LNCaP clone FGC (cell line): ENCODE measurements at regions not wholly inside any gene's neighbourhood (a gene's known extent, or its start where the extent isn't known, plus 50 kb on each side); places are given as distances from the start of the nearest gene placed in this dataset.

Experiments
- DNase-seq: peaks from one replicate; pipeline ENCODE4 v3.0.0-alpha.2; 2011; ENCODE audit warnings: low read depth
- H3K4me3 ChIP-seq: 2 replicates; pipeline ENCODE4 v1.5.1; 2011; ENCODE audit warnings: mild to moderate bottlenecking, low read depth, low read length, control low read depth
- TF ChIP-seq, protein P1 (sequence below): IDR thresholded peaks from 2 replicates; pipeline ENCODE4 v1.5.1; 2012; ENCODE audit warnings: mild to moderate bottlenecking; ENCODE audit not compliant: control insufficient read depth, insufficient read depth; ENCODE audit errors: extremely low read depth

DNA sequence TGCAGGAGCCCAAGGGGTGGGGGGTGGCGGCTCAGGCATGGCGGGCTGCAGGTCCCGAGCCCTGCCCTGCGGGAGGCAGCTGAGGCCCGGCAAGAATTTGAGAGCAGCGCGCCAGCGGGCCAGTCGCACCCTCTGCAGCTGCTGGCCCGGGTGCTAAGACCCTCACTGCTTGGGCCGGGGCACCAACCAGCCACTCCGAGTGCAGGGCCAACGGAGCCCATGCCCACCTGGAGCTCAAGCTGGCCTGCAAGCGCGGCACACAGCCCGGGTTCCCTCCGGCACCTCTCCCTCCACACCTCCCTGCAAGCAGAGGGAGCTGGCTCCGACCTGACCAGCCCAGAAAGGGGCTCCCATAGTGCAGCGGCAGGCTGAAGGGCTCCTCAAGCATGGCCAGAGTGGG is 758.2 kb upstream of the INTU start:
- TF ChIP-seq, protein P1, sequence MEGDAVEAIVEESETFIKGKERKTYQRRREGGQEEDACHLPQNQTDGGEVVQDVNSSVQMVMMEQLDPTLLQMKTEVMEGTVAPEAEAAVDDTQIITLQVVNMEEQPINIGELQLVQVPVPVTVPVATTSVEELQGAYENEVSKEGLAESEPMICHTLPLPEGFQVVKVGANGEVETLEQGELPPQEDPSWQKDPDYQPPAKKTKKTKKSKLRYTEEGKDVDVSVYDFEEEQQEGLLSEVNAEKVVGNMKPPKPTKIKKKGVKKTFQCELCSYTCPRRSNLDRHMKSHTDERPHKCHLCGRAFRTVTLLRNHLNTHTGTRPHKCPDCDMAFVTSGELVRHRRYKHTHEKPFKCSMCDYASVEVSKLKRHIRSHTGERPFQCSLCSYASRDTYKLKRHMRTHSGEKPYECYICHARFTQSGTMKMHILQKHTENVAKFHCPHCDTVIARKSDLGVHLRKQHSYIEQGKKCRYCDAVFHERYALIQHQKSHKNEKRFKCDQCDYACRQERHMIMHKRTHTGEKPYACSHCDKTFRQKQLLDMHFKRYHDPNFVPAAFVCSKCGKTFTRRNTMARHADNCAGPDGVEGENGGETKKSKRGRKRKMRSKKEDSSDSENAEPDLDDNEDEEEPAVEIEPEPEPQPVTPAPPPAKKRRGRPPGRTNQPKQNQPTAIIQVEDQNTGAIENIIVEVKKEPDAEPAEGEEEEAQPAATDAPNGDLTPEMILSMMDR, result no peak
- no peak for DNase-seq
- H3K4me3 ChIP-seq, result no peak overlapping the region

DNA sequence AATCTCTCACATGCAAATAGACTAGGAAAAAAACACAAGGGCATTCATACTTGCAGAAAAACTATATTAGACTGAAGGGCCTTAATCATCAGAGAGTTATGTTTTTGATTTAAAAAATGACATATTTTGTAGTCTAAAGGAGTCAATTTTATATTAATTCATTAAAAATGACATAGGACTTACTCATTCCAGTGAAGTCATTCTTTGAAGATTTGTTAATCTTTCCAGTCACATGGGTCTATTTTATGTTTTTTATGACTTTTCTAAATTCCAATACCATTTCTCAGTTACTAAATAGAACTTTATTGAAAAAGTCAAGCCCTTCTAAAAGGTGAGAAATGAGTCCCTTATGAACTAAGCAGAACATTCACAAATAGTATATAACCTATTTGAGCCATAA is 743.8 kb upstream of the INTU start:
- no peak overlapping the region for H3K4me3 ChIP-seq
- DNase-seq, result no peak

DNA sequence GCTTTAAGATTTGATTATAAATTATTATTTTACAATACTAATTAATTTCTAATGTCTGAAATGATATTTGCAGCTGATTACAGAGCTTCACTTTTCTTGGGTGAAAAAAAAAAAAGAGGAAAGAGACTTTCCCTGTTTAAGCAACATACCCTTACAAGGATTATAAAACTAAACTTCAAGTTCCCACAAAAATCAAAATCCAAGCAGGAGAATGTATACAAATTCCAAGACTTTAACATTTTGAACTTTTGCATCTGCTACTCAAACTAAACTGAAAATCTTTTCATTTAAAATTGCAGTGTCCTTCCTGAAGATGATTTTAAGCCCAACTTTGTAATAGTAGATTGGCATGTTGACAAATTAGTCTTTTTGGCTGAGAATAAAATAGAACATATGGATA is 742.4 kb upstream of the INTU start:
- no peak for DNase-seq
- no peak overlapping the region for H3K4me3 ChIP-seq
- TF ChIP-seq, protein P1, result no peak

More for the DNA sequence above, 743.8 kb upstream of the INTU start:
- TF ChIP-seq, protein P1, result no peak

DNA sequence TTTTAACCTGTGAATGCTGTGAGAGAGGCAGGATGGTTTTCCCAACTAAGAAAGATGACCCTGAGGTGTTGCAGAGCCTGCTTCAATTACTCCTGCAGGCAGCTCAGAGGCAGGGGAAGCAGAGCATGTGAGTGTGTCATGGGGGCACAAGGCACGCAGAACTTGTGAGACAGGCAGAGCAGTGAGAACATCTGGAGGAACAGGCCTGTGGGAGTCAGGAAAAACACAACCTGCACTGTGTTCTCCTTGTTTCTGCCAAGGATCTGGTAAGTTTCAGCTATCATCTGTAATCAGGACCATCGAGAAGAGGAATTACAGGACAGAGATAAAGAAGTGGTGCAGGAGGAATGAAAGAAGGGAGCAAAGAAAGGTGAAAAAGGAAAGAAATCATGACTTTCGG is 741.8 kb upstream of the INTU start:
- TF ChIP-seq, protein P1, result no peak
- no peak overlapping the region for H3K4me3 ChIP-seq
- DNase-seq, result no peak

DNA sequence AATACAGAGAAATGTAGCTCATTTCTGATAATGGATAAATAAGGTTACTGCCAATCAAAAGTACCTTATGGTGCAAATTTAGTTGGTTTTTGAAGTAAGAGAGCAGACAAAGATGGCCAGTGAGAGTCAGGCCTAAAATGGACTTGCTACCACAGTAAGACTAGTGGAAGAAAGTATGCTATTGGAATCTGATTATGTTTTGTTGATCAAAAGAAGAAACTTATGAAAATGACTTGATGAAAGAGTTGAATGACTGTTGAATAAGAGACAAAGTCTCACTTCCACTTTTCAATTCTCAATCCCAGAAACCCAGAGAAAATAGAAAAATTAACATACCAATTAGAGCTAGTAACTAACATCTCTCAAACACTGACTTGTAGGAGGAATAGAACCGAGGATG is 737.8 kb upstream of the INTU start:
- no peak overlapping the region for H3K4me3 ChIP-seq
- TF ChIP-seq, protein P1, result no peak
- no peak for DNase-seq

DNA sequence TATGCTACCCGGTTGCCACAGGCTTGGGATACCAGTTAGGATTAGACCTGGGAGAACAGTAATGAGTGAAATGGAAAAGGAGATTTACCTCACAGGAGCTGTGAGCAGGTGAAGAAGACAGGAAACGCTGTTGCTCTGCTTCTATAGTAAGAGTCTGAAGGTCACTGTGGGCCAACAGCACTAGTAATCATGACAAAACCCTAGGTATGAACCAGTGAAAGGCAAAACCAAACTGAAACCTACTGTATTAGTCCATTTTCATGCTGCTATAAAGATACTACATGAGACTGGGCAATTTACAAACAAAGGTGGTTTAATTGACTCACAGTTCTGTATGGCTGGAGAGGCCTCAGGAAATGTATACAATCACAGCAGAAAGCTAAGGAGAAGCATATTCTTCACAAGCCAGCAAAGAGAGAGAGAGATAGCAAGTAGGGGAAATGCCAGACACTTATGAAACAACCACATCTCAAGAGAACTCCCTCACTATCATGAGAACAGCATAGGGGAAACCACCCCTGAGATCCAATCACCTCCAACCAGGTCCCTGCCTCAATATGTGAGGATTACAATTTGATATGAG is 736.7 kb upstream of the INTU start:
- TF ChIP-seq, protein P1, result no peak
- no peak for DNase-seq
- H3K4me3 ChIP-seq, result no peak overlapping the region

DNA sequence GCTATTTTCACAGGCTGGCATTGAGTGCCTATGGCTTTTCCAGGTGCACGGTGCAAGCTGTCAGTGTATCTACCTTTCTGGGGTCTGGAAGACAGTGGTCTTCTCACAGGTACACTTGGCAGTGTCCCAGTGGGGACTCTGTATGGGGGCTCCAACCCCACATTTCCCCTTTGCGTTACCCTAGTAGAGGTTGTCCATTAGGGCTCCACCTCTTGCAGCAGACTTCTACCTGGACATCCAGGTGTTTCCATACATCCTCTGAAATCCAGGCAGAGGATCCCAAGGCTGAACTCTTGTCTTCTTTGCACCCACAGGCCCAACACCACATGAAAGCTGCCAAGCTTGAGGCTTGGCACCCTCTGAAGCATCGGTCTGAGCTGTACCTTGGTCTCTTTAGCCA is 735.7 kb upstream of the INTU start:
- TF ChIP-seq, protein P1, result no peak
- DNase-seq, result no peak
- no peak overlapping the region for H3K4me3 ChIP-seq
